HG02885 (cell line): ENCODE measurements at regions not wholly inside any gene's neighbourhood (a gene's known extent, or its start where the extent isn't known, plus 50 kb on each side); places are given as distances from the start of the nearest gene placed in this dataset.

Source experiments
- ATAC-seq: cut with Tn5 transposase; IDR thresholded peaks from one replicate; pipeline ENCODE4 v1.9.1; 2021; ENCODE audit warnings: mild to moderate bottlenecking; ENCODE audit not compliant: unreplicated experiment, poor library complexity

DNA sequence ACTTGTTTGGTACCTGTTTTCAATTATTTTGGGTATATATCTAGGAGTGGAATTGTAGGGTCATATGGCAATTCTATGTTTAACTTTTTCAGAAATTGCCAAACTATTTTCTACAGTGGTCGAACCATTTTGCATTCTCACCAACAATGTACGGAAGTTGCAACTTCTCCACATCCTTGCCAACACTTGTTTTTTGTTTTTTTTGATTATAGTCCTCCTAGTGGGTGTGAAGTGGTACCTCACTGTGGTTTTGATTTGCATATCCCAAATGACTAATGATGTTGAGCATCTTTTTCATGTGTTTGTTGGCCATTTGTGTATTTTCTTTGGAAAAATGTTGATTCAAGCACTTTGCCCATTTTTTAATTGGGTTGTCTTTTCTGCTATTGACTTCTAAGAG, 122.1 kb downstream of the RPS24 start:
- no peak for ATAC-seq

DNA sequence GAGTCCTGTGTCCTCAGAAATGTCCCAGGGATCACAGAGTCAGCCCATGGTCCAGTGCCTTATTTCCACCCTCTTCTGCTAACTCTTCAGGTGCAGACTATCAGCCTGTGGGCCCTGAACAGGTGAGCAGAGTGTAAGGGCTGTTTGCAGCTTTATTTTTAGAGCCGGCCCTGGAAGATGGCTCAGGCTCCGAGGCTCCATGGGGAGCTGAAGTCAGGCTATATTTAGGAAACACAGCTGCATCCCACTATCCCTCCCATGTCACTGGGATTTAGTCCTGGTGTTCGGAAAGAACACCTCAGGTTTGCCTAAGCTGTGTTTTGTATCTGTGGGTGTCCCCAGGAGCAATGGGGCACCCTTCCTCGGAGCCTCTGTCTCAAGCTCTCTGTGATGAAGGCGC, 126.9 kb downstream of the RPS24 start:
- no peak for ATAC-seq

DNA sequence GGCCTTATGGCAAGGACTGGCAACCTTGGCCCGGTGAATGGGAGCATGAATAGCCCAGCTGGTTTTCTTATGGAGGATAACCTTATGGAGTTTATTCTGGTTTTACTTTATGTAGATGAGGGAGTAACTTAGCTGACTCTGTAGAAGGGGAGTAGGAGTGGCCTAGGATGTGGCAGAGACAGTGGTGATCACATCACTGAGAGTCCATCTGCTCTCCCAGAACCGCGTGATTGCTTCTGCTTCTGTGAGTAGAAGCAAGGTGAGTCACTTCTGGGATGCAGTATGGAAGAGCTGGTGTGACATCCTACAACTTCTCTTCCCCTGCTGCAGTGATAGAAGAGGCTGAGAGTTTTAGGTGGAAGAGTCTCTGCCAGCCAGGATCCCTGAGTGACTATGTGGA, 129.2 kb downstream of the RPS24 start:
- ATAC-seq: no peak

DNA sequence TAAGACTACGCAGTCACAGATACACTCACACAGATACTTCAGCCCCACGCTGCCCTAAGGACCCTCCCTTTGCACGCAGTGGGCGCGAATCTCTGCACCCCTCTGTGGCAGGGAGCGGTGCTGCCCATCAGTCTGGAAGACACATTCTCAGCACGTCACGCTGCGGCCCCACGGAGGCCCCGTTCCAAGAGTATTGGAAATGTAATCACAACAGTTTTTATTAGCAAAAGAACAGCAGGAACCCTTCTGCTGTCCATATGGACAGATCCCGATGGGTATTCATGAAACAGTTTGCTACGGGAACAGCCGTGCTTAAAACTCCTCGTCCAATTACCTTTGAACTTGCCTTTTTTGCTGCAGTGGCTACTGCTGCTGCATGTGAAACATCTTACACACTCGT, 131.0 kb downstream of the RPS24 start:
- ATAC-seq: no peak

DNA sequence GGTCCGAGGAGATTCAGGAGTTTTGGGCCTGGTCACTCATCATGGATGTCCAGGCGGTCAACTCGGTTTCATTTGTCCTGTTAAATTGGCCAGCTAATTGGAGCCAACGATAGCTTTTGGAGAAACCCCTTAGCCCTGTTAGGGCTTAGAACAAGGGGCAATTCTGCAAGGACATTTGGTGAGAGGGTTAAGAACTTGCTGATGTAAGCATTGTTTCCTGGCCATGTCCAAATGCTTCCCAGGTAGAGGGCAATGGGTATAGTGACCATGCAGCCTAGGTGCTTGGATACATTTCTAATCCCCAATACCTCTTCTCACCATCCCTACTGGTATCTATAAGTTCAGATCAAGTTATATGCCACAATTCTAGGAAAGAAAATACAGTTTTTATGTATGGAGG, 131.5 kb downstream of the RPS24 start:
- no peak for ATAC-seq

DNA sequence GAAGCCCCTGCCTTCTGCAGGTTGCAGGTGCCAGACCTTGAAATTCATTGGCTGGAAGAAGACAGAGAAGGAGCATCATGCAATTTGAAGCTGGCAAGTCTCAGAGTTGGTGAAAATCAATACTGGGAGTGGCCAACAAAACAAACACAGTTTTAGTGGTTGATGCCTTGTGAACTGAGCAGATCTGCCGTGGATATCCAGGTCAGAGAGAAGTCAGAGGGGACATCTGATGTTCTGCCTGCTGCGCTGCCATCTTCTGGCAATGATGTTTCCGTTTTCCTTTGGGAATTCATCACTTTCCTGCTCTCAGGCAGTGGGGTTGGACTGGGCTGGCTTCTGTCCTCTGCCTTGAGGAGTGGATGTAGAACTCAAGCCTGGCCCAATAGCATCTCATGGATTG, 132.0 kb downstream of the RPS24 start:
- no peak for ATAC-seq

DNA sequence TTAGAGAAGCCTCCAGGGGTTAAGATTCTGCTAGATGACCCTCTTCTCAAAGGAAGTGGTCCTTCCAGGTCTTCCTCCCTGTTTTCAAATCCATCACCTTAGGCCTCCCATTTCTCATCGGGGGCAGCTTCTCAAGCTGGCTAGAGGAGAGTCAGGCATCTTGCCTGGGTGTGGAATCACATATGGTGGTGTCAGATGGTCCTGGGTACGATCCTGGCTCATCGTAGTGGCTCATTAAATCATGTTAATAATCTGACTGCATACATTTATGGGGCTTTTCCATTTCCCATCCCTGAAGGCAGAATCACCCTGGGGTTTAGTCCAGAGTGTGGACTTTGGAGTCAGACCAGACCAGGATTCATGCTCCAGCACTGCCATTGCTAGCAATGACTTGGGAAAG, 132.6 kb downstream of the RPS24 start:
- ATAC-seq: no peak

DNA sequence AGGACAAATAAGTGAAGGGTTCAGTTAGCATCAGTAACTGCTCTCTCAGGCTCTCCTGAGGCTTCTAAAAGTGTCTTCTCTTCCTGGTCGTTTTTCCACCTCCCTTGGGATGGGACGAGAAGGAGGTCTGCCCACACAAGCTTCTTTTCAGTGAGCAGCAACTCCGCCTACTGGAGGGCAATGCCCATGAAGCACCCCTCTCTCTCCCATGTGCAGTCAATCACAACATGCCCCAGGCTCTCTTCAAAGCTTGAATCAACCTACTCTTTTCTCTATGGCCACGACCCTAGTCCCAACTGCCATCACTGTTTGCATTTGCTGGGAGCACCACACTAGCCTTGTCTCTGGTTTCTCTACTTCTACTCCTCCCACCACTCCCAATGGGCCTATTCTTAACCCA, 135.6 kb downstream of the RPS24 start:
- ATAC-seq: no peak

DNA sequence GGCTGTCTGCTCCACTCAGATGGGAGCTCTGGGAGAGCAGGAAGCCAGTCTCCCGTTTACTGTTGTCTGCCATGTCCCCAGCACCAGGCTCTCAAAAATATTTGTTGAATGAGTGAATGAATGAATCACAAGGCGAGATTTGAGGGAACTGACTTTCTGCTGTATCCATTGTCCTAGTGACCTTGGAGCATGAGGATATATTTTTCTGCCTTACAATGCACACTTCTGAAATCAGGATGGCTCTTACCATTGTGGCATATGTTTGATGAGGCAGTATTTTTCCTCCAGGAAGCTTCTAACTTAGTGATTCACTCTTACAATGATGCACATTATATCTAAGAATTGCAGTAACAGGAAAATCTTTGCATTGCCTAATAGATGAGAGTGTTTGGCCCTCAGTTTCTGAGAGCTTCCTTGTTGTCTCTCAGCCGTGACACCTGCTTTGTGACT, 136.4 kb downstream of the RPS24 start:
- ATAC-seq: no peak

DNA sequence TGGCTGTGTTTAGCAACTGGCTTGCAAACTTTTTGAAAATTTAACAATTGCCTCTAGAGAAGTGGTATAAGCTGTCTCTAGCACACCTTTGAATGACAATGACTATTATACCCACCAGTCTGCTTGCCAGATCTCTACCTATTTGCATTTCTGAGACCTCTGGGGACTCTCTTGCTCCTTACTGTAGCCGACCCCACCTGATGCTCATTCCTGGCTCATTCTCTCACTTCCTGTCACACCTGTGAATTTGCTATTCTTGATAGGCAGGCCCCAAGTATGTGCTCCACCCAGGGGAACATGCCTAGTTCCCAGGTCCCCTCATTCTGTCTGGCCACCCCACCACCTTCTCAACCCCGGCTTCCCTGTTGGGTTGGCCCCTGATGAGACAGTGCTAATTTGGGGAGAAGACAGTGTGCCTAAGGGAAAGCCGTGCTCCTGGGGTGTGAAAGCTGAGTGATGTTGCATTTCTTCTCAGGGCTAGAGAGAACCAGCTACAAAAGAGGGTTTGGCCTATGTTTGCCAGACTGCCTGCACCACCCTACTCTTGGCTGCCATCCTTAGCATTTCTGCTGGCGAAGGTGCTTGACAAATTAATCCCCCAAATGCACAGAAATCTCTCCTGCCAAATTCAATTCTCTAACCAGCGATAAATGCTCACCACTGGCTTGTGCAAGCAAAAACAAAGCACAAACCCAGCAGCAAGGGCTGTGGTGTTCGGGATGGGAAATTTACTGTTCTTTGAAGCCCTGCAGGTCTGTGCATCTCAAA, 138.2 kb downstream of the RPS24 start:
- no peak for ATAC-seq

DNA sequence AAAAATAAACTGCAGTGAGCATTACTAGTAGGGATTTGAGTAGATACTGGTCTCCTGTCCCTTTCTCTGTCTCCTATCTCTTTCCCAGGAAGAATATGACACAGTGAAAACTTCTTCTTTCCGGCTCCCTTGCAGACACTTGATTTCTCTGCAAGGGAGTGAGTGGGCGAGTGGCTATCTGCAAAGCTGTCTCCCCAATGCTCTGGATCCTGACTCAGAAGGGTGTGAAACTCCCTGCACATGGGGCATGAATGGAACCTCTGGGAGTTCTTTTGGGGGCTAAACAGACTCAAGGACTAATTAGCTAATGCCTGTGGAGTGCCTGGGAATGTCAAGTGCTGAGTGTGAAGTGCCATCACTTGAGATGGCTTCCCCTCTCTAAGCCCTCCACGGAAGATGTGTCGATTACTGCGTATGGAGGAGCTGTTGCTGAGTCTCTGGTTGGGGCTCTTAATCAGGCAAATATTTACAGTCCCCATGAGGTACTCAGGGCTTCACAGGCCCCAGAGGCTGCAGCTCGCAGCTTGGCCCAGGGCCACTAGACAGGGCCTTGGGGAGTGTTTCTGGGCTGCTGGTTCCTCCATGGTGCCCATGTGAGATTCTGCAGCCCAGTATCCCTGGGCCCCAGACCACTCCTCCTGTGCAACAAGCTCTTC, 139.8 kb downstream of the RPS24 start:
- ATAC-seq: no peak

DNA sequence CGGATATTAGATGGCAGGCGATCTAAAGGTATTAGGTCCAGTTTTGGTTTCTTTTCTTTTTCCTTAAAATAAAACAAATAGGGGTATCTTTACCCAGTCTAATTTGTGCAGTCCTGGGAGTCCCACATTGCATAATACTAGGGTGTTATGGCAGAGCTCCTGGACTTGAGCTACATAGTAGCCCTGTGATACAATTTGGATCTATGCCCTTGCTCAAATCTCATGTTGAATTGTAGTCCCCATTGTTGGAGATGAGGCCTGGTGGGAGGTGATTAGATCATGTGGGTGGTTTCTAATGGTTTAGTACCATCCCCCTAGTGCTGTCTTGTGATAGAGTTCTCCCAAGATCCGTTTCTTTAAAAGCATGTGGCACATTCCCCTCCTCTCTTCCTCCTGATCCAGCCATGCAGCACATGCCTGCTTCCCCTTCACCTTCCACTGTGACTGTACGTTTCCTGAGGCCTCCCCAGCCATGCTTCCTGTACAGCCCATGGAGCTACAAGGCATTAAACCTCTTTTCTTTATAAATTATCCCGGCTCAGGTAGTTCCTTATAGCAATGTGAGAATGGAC, 141.9 kb downstream of the RPS24 start:
- no peak for ATAC-seq

DNA sequence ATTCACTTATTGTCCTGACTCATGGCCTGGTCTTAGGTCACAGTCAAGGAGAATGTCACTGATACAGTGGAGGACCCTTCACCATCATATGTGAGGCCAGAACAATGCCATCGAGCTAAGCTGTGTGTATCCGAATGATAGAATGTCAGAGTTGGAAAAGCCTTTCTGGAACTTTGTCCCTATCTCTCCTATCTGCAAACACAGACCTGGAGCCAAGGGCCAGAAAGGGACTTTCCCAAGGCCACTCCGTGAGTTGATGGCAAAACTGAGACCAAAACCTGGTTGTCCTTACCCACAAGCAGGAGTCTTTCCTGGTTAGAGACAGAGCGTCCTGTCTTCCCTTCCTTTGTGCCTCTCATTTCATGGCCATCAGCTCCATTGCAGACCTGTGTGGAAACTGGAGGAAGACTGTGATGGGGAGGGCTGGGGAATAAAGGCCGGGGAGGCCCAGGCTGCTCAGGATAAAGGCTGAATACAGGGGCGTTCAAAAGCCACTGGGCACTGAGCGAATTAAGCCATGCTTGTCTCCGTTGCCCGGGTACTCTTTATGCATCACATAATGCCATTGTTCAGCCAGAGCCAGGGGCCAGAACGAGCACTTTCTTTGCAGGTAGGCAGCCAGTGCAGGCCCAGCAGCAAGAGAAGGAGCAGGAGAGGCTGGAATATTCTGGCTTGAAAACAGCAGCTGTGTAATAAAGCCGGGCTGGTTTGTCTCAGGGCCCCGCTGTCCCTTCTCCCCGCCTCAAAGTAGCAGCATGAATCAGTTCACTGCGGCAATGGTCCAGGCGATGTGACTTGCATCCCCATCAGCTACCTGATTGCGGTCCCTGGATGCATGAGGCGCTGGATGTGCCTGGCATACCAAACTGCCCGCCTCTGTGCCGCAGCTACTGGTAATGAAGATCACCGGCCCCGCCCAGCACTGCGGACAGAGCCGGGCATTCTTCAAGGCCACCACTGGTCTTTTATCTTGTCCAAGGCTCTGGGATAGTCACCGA, 143.0 kb downstream of the RPS24 start:
- no peak for ATAC-seq

DNA sequence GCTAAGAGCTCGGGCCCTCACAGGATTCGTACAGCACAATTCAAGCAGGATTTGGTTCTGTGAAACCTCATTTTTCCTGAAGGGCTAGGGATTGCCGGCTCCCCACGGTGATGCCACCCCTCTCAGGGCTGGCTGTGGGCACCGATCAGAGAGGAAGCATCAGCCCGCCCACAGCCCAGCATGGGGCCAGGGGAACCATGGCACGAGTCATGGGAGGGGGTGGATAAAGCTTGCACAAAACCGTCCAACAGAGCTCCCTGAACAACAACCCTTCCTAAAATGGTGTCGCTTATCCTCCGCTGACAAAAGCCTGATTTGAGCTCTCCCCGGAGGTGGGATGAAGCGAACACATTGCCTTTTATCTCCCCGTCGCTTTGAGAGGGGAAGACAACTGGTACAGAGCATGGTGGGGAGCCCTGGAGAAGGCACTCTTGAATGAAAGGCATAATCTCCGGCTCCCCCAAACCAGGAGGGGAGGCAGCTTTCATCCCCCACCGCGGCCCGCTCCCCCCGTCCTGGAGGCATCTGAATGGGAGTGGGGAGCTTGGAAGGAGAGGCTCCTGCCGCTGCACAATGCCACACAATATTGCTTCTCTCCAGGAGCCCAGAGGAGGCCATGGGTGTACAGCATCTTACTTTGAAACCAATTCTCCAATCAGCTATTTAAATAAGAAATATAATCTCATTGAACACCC, 144.0 kb downstream of the RPS24 start:
- no peak for ATAC-seq

DNA sequence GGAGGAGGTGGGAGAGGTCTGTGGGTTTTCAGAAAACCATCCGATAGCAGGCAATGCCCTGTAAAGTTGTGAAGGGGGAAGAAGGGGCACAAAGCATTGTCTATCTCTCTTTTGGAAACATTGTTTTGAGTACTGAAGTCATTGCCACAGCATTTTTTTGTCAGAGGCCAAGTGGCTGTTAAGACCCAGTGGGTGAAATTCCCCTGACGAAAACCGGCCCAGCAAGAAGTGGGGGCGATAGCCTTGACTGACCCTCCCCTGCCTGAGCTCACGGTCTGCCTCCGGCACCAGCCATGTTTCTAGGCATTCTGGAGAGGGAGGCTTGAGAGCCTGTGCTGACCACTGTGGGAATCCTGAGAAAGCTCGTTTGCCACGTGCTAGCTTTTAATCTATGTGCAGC, 144.7 kb downstream of the RPS24 start:
- ATAC-seq: no peak

DNA sequence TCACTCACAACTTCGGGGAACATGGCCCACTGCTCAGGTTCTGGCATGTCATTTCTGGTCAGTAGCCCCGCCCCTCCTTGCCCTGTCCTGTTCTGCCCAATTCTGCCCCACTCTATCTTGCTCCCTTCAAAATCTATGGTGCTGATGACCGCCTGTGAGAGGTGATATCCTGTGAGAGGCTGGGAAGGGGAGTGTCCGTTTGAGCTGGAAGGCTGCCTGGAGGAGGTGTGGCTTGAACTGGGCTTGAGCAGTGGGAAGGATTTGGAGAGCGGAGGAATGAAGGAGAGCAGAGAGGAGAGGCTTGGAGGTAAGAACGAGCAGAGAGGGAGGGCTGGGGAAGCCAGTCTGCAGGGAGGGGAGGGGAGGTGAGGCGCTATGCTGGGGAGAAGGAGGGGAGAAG, 145.3 kb downstream of the RPS24 start:
- ATAC-seq: no peak

DNA sequence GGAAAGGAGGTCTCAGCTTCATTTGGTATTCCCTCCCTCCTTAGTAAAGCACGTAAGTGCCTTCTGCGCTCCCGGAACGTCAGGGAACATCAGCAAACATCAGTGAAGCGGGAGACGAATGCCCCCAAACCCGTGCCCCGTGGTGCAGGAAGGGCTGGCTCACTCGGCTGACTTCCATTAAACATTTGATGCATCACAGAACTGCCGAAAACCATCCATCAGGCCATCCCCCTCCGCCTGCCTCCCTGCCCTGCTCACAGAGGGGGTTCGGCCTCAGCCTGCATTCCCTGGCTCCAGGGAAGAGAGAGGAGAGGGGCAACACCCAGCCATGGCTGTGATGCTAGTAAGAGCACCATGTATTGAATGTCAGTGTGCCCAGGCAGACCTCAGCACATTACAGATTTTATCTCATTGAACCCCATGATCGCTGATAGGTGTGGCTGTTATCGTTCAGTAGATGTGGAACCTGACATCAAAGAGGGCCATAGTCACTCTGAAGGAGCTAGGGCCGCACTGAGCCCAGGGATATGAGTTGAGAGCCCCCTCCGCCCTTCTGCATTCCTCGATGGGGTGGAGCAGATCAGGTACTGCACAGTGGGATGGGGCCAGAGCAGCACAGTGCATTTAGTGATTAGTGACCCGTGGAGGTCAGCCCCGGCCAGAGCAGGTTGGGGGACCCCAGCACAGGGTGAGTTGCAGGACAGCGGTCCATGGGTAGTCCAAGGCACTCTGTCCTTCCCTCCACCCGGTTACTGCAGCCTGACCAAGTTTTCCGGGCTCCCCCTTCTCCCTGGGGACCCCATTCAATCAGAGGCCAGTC, 146.4 kb downstream of the RPS24 start:
- ATAC-seq: no peak

DNA sequence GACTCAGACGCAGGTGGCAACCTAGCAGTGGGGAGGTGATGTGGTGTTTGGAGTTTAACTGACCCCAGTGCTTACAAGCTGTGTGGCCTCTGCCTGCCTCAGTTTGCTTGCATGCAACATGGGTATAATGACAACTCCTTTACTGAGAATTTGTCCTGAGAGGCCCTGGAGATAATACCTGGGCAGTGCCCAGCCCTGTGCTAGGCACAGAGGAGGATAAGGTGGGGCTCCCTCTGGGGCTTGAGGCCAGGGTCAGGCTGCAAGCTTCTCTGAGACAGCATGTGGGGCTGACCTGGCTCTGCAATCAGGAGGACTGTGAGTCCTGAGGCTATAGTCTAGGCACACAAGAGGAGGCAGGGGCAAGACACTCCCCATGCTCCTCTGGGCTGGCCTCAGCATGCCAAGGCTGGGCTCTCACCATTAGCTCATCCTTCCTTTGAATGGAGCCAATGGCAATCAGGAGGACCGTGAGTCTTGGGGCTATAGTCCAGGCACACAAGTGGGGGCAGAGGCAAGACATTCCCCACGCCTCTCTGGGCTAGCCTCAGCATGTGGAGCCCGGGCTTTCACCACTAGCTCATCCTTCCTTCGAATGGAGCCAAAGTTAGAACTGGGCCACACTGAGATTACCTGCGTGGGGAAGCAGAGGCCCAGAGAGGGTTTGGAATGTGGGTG, 147.9 kb downstream of the RPS24 start:
- ATAC-seq: no peak

DNA sequence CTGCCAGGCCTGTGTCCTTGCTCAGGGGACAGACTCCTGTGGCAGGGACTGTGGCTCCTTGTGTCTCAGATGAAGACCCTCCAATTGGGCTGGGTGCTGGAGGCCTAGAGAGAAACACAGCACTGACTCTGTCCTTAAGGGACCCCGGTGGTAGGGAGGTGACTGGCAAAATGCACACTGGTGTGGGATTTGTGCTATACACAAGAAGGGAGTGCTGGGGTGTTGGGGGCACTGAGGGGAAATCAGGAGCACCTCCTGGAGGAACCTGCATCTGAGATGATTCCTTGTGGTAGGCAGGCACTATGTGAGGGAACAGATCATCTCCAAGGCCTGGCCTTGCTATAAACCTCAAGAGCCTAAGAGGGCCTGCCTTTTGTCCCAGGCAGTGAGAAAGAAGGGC, 149.2 kb downstream of the RPS24 start:
- no peak for ATAC-seq
